NCI-H524 (cell line): ENCODE measurements at regions not wholly inside any gene's neighbourhood (a gene's known extent, or its start where the extent isn't known, plus 50 kb on each side); places are given as distances from the start of the nearest gene placed in this dataset.

ENCODE experiments used
- DNase-seq, 2 experiments: peaks; one replicate each; lab custom pipeline; 2025; lab: John Stamatoyannopoulos, UW

DNA sequence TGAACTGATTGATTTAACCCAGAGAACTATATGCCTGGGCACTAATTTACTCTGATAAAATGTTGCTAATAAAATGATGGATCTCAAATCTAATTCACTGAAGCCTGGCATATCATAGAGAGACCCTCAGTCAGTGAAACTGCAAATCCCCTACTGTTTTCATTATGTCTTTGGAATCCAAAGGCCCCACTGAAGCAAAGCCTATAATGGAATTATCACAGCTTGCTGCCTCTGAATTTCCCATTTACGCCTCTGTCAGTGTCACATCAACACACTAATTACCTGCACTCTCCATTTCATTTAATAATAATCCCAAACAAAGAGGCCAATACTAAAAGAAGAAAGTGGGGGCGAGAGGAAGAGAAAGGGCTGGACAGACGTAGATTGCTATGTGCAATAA, 470.9 kb downstream of the MBD2 start:
- DNase-seq = no peak

DNA sequence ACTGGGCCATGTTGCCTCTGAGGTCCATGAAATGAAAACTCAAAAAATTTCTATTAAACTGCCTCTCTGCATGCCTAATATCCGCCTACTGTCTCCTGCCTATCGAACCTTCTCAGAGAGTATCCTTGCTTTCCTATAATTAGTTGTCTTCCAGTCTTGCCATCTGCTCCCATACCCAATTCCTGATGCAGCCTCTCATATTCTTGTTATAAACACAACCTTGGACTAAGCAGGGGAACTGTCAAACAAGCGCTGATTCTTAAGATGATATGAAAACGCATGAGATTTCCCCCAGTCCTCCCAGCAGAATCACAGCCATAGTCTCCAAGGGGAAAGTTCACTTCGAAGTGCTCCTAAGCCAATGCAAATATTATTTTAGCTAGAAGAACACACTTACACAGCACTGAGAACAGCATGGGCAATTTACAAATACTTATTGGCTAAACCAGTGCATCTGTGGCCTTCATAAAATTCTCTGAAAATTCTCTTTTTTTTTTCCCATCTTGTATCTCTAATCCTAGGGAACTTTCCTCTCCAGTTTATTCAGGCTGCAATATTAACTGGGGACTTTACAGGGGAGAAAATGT, 471.6 kb downstream of the MBD2 start:
- DNase-seq = peak in 1 of 2 experiments; percentile 44

DNA sequence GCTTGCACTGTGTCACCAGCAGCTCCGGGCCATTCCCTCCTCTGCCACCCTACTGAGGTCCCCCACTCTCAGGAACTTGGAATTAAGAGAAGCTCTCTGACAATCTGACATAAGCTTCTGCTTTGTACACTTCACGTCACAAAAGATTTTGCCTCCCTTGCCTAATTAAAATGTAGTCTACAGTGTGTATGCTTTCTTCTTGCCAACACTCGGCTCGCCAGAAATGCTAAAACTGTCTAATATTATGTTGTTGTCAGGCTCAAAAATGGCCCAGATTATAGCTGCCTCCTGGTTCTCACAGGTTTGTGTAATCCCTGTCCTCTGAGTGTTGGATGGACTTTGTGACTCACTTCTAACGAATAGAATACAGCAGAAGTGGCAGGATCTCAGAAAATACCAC, 474.7 kb downstream of the MBD2 start:
- no peak for DNase-seq

DNA sequence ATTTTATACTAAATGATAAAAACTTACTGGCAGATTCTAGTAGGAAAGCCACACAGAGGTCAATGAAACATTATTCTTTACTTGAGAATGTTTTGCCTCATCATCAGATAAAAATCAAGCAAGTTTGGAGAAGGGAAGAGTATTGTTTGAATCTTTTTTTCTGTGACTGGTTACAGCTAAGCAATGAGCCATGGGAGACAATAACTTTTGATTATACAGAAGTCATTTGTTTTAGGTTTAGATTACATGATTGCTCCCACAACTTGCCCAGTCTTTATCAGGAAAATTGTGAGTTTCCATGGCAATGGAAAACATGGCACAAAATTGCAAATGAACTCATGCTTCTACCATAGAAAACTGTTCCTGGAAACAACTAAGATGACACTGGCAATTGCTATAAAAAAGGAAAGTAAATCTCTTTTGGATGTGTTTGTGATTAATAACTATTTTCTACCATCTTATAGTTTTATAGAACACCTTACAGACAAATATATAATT, 476.8 kb downstream of the MBD2 start:
- DNase-seq = no peak

DNA sequence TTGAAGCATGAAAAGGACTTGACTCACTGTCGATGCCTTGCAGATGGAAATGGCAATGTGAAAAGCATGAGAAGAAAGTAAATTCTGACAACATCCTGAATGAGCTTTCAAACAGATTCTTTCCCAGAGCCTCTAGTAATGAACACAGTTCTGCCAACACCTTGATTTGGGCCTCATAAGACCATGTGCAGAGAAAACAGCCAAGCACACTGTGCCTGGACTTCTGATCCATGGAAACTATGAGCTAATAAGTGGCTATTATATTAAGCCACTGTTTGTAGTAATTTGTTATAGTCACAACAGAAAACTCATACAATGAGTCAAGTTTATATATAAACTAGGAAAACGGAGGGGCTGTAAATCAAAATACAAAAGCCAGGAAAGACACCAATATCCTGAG, 477.3 kb downstream of the MBD2 start:
- no peak for DNase-seq

DNA sequence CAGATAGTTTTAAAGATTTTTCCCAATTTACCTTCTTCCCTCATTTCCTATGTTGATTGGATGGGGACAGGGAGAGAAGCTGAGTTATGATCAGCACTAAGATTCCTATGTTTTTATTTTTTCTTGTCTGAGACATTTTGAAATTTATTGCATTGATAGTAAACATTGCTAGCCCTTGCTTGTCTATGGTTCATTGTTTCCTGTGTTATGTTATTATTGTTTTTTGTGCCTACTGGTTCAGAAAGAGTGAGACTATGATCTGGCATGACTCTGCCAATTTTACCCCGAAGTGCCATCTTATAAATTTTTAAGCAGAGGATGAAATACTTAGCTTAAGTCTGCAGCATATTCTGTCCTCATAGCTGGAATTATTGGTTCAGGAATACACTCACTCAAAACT, 478.5 kb downstream of the MBD2 start:
- DNase-seq = no peak

DNA sequence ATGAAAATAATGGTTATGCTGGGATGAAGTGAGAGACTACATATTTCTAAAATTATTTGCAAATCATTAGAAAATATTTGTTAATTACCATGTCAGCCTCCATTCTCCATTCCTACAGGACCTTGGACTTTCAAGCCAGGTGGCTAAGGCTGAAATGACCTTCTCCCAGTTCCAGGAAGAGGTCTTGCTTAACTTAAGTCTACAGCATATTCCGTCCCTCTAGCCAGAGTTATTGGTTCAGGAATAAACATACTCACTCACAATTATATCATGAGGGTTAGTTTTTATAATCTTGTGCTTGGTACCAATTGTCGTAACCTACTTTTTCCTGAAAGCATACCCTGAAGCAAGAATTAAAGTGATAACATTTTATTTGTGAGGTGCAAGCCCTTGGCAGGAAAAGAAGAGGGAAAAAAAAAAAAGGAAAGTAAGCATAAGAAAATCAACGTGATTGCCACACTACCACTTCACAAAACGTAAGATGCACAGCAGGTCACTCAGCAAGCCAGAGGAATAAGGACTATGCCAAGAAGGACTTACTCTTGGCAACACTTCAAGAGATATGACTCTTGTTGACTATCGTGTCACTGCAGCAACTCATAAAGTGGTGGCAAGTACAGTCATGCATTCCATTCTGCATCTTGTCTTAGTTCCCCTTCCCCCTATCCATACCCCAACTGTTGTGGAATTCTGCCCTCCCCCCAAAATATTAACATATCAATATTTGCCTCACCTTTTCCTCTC, 479.1 kb downstream of the MBD2 start:
- DNase-seq = no peak

DNA sequence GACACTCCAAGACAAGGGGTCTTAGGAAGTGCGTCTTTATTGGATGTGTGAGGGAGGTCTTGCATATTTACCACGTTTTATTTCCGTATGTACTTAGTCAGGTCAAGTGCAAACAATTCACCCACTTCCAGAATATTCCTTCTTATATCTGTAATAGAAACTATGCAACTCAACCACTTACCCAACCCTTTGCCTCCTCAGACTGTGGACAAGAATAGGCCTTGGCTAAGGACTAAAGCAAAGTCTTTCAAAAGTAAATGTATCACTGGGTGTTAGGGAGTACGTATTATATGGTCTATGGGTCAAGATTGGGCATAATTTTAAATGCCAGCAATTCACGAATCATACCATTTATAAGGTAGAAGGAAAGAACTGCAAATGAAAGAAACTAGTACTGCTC, 484.8 kb downstream of the MBD2 start:
- no peak for DNase-seq

DNA sequence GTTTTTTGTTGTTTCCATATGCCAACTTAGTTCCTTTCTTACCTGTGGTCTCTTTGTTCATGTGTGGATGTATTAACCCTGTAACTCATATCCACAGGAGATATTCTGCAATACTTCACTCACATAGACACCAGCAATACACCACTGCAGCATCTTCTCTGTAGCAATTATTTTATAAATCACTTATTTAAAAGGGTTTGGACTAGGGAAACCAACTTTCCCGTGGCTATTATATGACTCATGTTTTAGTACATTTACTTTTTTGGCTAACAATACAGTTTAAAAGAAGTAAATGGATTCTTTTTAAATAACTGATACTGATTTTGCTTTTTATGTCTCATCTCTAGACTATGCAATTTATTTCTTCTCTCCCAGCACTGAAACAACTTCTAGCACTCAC, 488.9 kb downstream of the MBD2 start:
- DNase-seq = no peak

DNA sequence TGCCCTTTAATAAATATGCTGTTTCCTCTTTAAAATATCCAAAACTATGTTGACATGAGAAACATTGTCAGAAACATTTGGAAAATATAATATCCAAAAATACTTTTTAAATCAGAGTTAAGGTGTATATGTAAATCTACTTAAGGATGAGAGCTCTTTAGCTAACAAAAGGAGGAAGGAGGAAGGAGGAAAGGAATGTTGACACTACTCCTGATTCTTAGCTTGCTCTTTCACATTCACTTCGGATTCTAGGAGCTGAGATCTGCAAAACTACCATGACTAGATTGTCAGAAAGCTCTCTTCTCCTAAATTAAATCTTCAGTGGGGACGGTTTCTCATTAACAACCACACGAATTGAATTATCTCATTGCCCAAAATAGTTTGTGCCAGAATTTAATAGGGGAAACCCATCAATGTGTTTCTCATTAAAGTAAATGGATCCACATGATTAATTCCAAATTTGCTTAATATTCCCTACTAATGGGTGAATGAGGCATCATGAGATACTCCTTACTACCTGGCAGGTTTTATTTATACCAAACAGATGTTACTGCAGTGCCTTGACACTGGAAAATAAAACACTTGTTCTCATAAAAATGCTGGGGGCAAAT, 509.1 kb downstream of the MBD2 start:
- no peak for DNase-seq

DNA sequence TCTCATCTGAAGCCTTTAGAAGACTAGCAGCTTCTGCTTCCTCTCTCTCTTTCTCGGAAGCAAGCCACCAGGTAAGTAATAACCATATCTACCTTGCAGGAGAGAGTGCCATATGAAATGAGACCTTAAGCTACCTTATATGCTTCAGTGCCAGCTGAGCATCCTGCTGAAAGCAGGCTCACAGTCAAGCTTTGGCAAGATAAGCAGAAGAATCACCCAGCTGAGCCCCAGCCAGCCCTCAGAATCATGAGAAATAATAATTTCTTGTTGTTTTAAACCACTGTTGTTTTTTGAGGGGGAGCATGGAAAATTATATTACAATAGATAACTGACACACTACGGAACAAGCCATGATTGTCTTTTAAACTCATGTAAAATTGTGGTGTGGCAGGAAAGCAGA, 514.4 kb downstream of the MBD2 start:
- DNase-seq = no peak

DNA sequence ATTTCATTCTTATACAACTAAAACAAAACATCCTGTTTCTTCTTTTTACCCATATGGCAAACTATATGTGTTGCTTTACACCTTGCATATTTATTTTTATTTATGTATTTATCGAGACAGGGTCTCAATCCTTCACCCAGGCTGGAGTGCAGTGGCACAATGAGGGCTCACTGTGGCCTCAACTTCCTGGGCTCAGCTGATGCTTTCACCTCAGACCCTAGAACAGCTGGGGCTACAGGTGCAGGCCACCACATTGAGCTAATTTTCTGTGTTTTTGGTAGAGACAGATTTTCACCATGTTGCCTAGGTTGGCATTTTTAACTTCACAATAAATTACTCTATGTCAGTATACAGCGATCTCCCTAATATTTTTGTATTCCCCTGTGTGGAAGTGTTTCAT, 522.0 kb downstream of the MBD2 start:
- no peak for DNase-seq

DNA sequence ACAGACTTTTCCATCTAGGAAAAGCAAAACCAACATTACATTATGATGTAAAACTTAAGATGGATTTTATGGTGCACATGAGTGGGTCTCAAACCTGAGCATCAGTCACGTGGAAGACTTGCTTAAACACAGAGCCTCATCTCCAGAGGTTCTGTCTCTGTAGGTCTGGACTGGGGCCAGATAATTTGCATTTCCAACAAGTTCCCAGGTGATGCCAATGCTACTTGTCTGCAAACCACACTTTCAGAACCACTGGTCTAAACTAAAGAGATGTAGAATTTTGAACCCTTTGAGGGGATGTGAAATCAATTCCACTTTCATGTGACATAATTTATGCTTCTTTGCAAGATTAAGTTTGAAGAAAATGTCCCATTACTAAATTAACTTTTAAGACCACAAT, 522.8 kb downstream of the MBD2 start:
- DNase-seq = no peak

DNA sequence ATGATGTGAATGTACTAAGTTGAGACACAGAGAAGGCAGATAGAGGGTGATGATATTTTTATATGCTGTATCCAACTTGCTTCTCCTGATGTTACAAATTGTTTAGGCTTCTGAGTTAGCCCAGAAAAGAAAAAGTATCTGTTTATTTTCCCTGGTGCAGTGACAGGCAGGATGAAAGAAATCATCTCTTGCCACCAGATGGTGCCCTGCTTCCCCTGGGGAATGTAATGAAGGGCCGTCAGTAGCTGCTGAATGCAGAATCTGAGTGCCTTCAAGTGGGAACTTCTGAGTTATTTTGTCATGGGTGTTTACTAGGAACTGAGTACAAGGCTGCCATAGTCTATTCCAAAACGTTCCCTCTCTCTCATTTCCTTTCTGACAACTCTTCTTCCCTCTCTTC, 525.6 kb downstream of the MBD2 start:
- DNase-seq = peak; percentile 71 to 76

DNA sequence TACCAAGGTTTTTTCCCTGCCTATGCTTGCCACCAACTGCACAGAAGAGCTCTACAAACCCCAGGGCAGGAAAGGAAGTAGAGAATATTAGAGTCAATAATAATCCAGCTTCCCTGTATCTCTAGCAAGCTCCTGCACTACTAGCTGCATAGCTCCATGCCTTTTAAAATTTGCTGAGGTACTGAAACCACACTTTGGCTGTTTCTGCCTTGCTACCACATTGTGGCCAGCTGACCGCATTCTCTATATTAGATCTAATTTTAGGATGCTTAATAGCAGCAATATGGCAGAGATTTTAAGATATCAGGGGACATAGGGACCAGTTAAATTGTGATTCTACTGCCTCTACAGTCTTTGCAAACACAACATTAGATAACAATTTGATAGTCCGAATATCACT, 534.6 kb downstream of the MBD2 start:
- DNase-seq = no peak

DNA sequence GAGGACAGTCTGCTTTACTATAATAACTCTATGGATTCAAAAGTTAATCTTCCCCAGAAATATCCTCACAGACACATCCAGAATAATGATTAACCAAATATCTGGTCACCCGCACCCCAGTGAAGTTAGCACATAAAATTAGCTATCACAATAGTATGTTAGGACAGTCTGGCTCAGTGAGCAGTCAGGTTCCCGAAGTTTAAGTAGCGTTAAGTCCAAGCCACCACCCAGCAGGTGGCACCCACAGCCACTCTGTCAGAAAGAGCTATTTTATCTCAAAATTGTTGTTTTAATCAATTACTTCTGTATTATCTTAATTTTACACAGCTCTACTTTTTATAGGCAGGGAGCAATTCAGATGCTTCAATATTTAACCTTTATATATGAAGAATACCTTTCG, 537.5 kb downstream of the MBD2 start:
- no peak for DNase-seq

DNA sequence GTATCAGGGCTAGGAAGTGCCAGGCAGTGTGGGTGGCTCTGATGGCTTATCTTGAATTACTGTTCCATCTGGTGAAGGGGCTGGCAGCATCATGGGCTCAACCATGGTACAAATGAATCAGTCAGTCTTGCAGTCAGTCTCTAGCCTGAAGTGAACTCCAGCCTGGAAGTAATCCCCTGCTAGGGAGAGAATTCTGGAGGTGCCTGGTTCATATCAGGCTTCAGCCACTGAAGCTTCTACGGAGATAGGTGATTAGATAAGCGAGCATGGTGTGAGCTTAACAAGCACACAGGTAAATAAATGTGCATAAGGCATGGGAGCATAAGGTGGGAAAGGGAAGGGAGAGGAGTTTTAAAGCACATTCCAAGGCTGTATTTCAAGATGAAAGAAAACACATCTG, 541.7 kb downstream of the MBD2 start:
- DNase-seq = no peak

DNA sequence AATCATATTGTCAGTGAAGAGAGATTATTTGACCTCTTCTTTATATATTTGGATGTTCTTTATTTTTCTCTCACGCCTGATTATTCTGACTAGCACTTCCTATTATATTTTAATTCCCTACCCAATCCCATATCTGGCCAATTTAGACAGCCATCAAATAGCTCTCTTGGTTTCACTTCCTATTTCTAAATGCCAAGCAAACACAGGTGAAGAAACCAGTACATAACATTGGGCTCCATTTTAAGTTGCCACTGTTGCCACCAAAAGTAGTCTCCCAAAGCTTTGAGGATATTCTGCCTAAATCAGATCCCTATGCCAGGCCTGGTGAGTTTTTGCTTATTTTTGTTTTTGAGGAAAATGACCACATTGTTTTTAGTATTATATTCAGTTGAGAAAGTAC, 547.0 kb downstream of the MBD2 start:
- DNase-seq = no peak

DNA sequence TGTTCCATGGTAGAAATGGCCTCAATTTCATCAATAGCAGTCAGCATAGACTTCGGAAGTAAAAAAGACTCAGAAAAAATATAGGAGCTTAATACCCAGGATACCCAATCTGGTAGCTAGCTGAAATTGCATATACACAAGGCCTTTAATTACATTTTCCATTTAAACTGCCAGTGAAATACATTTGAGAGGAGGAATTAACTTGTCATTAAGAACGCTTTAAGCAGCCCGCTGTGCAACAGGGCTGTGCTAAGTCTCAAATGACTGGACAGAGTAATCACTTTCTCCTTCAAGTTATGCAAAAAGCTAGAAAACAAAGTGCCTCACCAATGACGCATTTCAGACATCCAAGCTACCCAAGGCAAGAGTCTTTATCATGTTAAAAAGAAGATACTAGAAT, 558.8 kb downstream of the MBD2 start:
- DNase-seq = no peak

DNA sequence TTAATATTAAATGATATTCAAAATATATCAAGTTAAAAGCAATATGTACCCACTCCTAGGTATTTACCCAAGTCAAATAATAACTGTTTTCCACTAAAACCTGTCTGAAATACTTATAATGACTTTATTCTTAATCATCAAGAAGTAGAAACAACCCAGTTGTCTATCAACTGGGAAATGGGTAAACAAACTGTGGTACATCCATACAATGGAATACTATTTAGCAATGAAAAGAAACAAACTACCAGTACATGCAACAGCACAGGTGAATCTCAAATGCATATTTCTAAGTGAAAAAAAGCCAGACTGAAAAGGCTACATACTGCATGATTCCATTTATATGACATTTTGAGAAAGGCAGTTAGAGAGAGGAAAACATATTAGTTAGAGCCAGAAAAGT, 559.9 kb downstream of the MBD2 start:
- DNase-seq = no peak

DNA sequence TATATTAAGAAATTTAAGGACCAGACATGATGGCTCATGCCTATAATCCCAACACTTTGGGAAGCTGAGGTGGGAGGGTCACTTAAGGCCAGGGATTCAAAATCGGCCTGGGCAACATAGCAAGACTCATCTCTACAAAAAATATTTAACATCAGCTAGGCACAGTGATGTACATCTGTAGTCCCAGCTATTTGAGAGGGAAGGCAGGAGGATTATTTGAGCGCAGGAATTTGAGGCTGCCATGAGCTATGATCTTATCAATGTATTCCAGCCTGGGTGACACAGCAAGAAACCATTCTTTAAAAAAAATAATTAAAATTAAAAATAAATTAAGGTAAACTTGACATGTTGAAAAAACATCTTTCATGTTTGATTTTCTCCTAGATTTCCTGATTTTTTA, 564.2 kb downstream of the MBD2 start:
- DNase-seq = no peak

DNA sequence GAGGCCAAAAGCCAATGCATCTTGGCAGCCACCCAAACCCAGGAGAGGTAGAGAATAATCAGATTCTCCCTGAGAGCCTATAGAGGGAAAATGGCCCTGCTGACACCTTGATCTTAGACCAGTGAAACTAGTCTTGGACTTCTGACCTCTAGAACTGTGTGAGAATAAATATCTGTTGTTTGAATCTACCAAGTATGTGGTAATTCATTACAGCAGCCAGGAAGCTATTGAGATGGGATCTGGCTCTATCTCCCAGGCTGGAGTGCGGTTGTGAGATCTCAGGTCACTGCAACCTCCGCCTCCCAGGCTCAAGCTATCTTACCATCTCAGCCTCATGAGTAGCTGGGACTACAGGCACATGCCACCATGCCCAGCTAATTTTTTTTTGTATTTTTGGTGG, 567.2 kb downstream of the MBD2 start:
- no peak for DNase-seq

DNA sequence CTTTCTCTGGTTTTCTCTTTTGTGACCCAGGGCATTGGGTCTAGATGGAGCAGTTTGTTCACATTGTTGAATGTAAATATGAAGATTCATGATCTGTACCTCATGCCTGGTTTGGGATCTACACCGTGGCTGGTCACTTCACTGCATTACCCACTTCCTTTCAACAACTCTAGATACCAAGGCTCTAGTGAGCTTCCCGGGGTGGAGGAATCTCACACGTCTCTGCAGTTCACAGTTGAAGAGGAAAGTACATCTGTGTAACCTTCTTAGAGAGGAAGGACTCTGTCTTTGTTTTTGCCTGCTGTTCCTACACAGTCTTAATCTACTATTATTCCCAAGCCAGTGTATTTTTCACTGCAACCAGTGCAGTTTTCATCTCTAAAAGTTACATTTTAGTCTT, 574.8 kb downstream of the MBD2 start:
- DNase-seq = no peak
